Caco-2 (cell line): ENCODE measurements at regions not wholly inside any gene's neighbourhood (a gene's known extent, or its start where the extent isn't known, plus 50 kb on each side); places are given as distances from the start of the nearest gene placed in this dataset.

Experiments used
- BruUV-seq: library from RNA; stranded (reverse); fragments of 400-500 nt; replicated peaks from 2 replicates; lab custom pipeline; 2021; lab: Mats Ljungman, UMichigan
- CTCF ChIA-PET: fragments of 300-600 bp; sonication (Branson Sonifier 250); formaldehyde crosslinking; loops from one replicate; lab custom pipeline; 2022; ENCODE audit warnings: antibody characterized with exemption; lab: Charles Lee
- POLR2A ChIA-PET: fragments of 300-600 bp; sonication (Branson Sonifier 250); formaldehyde crosslinking; loops from one replicate; lab custom pipeline; 2022; ENCODE audit warnings: antibody characterized with exemption; lab: Charles Lee
- DNase-seq, 2 experiments: peaks; one replicate each; pipeline versions ENCODE4 v3.0.0 to v3.0.0-alpha.2; 2020 to 2022
- H3K27me3 ChIP-seq: replicated peaks from 2 replicates; pipeline ENCODE4 v1.6.0; 2011; ENCODE audit warnings: low read length; ENCODE audit not compliant: control insufficient read depth, insufficient read depth
- H3K36me3 ChIP-seq: 2 replicates; pipeline ENCODE4 v1.5.1; 2011; ENCODE audit warnings: low read length; ENCODE audit not compliant: control insufficient read depth, insufficient read depth
- H3K4me1 ChIP-seq: fragments of 250-450 bp; sonication (Bioruptor Pico); 2 replicates; pipeline ENCODE4 v1.5.1; 2020; ENCODE audit warnings: mild to moderate bottlenecking
- H3K4me3 ChIP-seq: 2 replicates; pipeline ENCODE4 v1.5.1; 2011; ENCODE audit warnings: low read depth, mild to moderate bottlenecking, control low read depth, low read length
- H3K9me3 ChIP-seq: fragments of 250-450 bp; sonication (Bioruptor Pico); 2 replicates; pipeline ENCODE4 v1.5.1; 2020; ENCODE audit warnings: mild to moderate bottlenecking, moderate library complexity
- H3K27ac Mint-ChIP-seq: one replicate; pipeline ENCODE4 v1.8.0; 2022; ENCODE audit warnings: mixed read lengths; ENCODE audit not compliant: unreplicated experiment
- H3K27me3 Mint-ChIP-seq: one replicate; pipeline ENCODE4 v1.8.0; 2022; ENCODE audit warnings: mixed read lengths; ENCODE audit not compliant: insufficient read depth, unreplicated experiment
- H3K36me3 Mint-ChIP-seq: one replicate; pipeline ENCODE4 v1.8.0; 2022; ENCODE audit warnings: mild to moderate bottlenecking, mixed read lengths; ENCODE audit not compliant: insufficient read depth, unreplicated experiment
- H3K4me1 Mint-ChIP-seq: one replicate; pipeline ENCODE4 v1.8.0; 2022; ENCODE audit warnings: low read depth, mixed read lengths; ENCODE audit not compliant: unreplicated experiment
- H3K4me3 Mint-ChIP-seq: one replicate; pipeline ENCODE4 v1.8.0; 2022; ENCODE audit warnings: mild to moderate bottlenecking, moderate library complexity, mixed read lengths; ENCODE audit not compliant: unreplicated experiment
- H3K9me3 Mint-ChIP-seq: one replicate; pipeline ENCODE4 v1.8.0; 2022; ENCODE audit warnings: mixed read lengths; ENCODE audit not compliant: unreplicated experiment
- intact Hi-C: fragments of 100-400 bp; cut with micrococcal nuclease; formaldehyde crosslinking; loops from one replicate; pipeline ENCODE4 v1.10.0; 2022; ENCODE audit not compliant: unreplicated experiment
- TF ChIP-seq, protein P1 (sequence below), 2 experiments: fragments of 200-600 bp in 1 of 2; IDR thresholded peaks; 1 replicate in 1 of 2; 2 replicates in 1 of 2; pipeline versions ENCODE4 v1.5.1 to v1.8.0; 2011 to 2022; ENCODE audit warnings: antibody characterized with exemption in 1 of 2, control low read depth in 1 of 2, inconsistent platforms in 1 of 2, low read depth in 1 of 2, low read length in 1 of 2, mild to moderate bottlenecking in 1 of 2, moderate library complexity in 1 of 2; ENCODE audit not compliant: insufficient read depth in 1 of 2, severe bottlenecking in 1 of 2, unreplicated experiment in 1 of 2

DNA sequence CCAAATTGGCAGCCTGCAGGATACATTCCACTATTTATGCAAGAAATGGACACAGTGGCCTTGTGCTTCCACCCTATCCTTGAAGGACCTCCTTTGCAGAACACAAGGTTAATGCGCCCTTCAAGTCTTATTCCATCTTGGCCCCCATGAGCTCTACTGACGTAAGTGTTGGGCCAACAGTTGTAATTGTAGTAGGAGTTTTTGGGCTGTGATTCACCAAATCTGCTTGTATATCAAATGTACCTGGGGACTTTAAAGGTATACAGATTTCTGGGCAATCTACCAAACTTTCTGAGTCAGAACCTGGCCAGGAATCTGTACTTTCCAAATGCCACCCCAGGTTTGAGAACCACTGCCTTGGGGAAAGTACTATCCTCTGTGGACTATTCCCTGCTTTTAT is 100.9 kb upstream of the MARK1 start:
- POLR2A ChIA-PET: no interaction called here
- intact Hi-C loops: no loop called here
- Mint-ChIP-seq H3K4me1 (peaks cover 15% of the 10 kb centered on the region), H3K27ac (no peak overlapping the region), H3K4me3 (no peak overlapping the region), H3K27me3 (no peaks in the 10 kb centered on the region), H3K36me3 (no peaks in the 10 kb centered on the region), H3K9me3 (no peaks in the 10 kb centered on the region)
- TF ChIP-seq, protein P1, sequence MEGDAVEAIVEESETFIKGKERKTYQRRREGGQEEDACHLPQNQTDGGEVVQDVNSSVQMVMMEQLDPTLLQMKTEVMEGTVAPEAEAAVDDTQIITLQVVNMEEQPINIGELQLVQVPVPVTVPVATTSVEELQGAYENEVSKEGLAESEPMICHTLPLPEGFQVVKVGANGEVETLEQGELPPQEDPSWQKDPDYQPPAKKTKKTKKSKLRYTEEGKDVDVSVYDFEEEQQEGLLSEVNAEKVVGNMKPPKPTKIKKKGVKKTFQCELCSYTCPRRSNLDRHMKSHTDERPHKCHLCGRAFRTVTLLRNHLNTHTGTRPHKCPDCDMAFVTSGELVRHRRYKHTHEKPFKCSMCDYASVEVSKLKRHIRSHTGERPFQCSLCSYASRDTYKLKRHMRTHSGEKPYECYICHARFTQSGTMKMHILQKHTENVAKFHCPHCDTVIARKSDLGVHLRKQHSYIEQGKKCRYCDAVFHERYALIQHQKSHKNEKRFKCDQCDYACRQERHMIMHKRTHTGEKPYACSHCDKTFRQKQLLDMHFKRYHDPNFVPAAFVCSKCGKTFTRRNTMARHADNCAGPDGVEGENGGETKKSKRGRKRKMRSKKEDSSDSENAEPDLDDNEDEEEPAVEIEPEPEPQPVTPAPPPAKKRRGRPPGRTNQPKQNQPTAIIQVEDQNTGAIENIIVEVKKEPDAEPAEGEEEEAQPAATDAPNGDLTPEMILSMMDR (IDR thresholded peaks at IDR 0.05; ENCODE audit: insufficient read depth in 1 of 2, low read depth in 1 of 2, low read length in 1 of 2, severe bottlenecking in 1 of 2, unreplicated experiment in 1 of 2): no peak
- Histone ChIP-seq H3K9me3 (no peaks in the 10 kb centered on the region), H3K4me3 (no peak overlapping the region), H3K4me1 (peaks cover 7% of the 10 kb centered on the region), H3K36me3 (no peaks in the 10 kb centered on the region), H3K27me3 (peaks cover 3% of the 10 kb centered on the region)
- no peak for DNase-seq
- no TSS peak for BruUV-seq
- CTCF ChIA-PET: no interaction called here

DNA sequence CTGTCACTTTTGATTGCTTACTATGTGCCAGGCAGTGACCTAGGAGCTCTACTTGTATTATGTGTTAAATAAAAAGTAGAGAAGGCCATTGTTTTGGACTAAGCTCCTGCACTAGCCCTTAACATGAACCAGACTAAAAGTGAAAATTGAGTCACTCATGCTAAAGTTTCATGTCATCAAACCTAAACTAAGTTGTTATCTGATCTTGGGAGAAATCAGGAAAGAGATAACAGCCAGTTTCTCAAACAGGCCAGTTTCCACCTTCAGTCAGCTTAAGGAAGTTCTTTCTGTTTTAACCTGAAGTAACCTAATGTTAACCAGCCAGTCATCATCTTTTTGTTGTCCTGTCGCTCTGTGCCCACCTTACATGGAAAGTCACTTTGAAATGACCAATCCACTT is 102.1 kb upstream of the MARK1 start:
- POLR2A ChIA-PET: no interaction called here
- Histone ChIP-seq H3K27me3 (peaks cover 3% of the 10 kb centered on the region), H3K4me1 (peaks cover 7% of the 10 kb centered on the region), H3K4me3 (no peak overlapping the region), H3K36me3 (no peaks in the 10 kb centered on the region), H3K9me3 (no peaks in the 10 kb centered on the region)
- intact Hi-C loops: no loop called here
- CTCF ChIA-PET: no interaction called here
- BruUV-seq: no TSS peak
- Mint-ChIP-seq H3K36me3 (no peaks in the 10 kb centered on the region), H3K9me3 (no peaks in the 10 kb centered on the region), H3K4me3 (no peak overlapping the region), H3K27ac (no peak overlapping the region), H3K4me1 (peaks cover 15% of the 10 kb centered on the region), H3K27me3 (no peaks in the 10 kb centered on the region)
- TF ChIP-seq, protein P1 (IDR thresholded peaks at IDR 0.05; ENCODE audit: insufficient read depth in 1 of 2, low read depth in 1 of 2, low read length in 1 of 2, severe bottlenecking in 1 of 2, unreplicated experiment in 1 of 2): no peak
- no peak for DNase-seq

DNA sequence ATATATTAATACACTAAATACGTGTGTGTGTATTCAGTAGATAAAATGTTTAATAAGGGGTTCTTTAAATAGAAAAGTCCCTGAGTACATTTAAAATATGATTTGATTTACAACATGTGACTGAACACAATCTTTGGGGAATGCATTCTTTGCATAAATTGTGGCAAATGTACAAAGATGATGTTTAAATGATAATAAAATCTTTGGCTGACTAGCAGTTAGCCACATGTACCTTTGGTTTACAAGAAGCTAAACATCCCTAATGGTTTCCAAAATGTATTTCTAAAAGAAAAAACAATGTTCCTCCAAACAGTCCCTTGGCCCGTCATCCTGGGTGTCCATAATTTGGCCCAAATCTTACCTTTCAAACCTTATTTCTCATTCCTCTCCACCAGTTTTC is 106.4 kb upstream of the MARK1 start:
- TF ChIP-seq, protein P1 (IDR thresholded peaks at IDR 0.05; ENCODE audit: insufficient read depth in 1 of 2, low read depth in 1 of 2, low read length in 1 of 2, severe bottlenecking in 1 of 2, unreplicated experiment in 1 of 2): no peak
- intact Hi-C loops: no loop called here
- Mint-ChIP-seq H3K4me3 (no peak overlapping the region), H3K27ac (no peak overlapping the region), H3K27me3 (peaks cover 6% of the 10 kb centered on the region), H3K9me3 (no peaks in the 10 kb centered on the region), H3K4me1 (no peaks in the 10 kb centered on the region), H3K36me3 (no peaks in the 10 kb centered on the region)
- no peaks in the 10 kb centered on the region for H3K4me1 ChIP-seq
- BruUV-seq: no TSS peak
- DNase-seq: no peak
- H3K9me3 ChIP-seq: no peaks in the 10 kb centered on the region
- no peaks in the 10 kb centered on the region for H3K36me3 ChIP-seq
- CTCF ChIA-PET: no interaction called here
- no peaks in the 10 kb centered on the region for H3K27me3 ChIP-seq
- POLR2A ChIA-PET: no interaction called here
- H3K4me3 ChIP-seq: no peak overlapping the region
